ENCODE measurements at regions not wholly inside any gene's neighbourhood (a gene's known extent, or its start where the extent isn't known, plus 50 kb on each side); places are given as distances from the start of the nearest gene placed in this dataset.

DNA sequence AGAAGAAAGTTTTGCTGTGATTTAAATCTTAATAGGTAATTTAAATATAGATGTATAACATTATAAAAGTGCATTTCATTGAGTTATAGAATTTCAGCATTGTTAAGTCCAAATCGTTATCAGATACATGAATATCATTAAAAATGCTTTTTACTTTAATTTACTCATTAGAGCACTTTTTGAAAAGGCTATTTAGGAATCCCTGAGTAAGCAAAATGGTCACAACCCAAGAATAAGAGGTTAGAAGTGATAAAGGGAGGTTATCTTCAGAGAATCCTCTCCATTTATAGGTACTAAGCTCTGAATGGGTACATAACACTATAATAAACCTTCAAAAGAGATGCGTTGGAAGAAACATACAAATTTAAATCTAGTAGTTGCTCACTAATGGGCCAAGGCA lies 130.7 kb downstream of the SLC30A10 start:
- TF ChIP-seq, protein P1, sequence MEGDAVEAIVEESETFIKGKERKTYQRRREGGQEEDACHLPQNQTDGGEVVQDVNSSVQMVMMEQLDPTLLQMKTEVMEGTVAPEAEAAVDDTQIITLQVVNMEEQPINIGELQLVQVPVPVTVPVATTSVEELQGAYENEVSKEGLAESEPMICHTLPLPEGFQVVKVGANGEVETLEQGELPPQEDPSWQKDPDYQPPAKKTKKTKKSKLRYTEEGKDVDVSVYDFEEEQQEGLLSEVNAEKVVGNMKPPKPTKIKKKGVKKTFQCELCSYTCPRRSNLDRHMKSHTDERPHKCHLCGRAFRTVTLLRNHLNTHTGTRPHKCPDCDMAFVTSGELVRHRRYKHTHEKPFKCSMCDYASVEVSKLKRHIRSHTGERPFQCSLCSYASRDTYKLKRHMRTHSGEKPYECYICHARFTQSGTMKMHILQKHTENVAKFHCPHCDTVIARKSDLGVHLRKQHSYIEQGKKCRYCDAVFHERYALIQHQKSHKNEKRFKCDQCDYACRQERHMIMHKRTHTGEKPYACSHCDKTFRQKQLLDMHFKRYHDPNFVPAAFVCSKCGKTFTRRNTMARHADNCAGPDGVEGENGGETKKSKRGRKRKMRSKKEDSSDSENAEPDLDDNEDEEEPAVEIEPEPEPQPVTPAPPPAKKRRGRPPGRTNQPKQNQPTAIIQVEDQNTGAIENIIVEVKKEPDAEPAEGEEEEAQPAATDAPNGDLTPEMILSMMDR (IDR thresholded peaks at IDR 0.05), result no peak
- TF ChIP-seq EP300 (IDR thresholded peaks at IDR 0.05), result no peak
- TF ChIP-seq POLR2A (IDR thresholded peaks at IDR 0.05), result no peak

All from ovary (tissue), 3 donors.